T-helper 2 cell (primary cell): ENCODE measurements at regions not wholly inside any gene's neighbourhood (a gene's known extent, or its start where the extent isn't known, plus 50 kb on each side); places are given as distances from the start of the nearest gene placed in this dataset.
A peak's percentile ranks its signal among the peaks of the same experiment; 100 is the strongest.
"Not testable (repeated sequence)": the region's sequence is repeated elsewhere in the genome, so short reads cannot be mapped to it uniquely, and the experiment has no call there.

Experiments used
- DNase-seq, 5 experiments: peaks; one replicate each; pipeline versions ENCODE4 v3.0.0 to v3.0.0-alpha.2; 2012 to 2022

DNA sequence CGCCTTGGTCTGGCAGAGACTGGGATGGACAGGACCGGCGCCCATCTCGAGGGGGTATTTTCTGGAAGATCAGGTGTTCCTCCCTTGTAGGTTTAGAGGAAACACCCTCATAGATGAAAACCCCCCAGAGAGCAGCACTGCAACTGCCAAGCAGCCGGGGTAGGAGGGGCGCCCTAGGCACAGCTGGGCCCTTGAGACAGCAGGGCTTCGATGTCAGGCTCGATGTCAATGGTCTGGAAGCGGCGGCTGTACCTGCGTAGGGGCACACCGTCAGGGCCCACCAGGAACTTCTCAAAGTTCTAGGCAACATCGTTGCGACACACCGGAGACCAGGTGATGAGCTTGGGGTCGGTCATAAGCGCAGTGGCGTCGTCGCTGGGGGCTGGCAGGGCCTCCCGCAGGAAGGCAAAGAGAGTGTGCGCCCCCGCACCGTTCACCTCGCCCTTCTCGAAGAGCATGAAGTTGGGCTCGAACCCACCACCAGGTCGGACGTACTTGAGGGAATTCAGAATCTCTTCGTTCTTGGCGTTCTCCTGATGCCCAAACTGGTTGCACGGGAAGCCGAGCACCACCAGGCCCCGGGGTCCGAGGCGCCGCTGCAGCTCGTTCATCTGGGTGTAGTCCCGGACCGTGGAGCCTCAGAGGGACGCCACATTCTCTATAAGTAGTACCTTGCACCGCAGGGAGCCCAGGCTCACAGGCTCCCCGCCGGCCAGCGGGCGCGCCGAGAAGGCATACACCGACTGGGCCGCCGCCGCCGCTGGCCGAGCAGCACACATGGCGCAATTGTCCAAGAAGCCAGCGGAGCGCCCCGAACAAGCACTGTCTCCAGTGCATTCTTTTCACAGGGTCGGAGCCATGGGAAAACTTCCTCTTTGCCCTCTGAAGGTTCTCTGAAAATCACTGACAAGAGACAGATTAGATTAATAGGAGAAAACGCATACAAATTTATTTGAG lies 59.0 kb upstream of the ATXN3L start:
- DNase-seq, result peak in 1 of 5 experiments; percentile 8

DNA sequence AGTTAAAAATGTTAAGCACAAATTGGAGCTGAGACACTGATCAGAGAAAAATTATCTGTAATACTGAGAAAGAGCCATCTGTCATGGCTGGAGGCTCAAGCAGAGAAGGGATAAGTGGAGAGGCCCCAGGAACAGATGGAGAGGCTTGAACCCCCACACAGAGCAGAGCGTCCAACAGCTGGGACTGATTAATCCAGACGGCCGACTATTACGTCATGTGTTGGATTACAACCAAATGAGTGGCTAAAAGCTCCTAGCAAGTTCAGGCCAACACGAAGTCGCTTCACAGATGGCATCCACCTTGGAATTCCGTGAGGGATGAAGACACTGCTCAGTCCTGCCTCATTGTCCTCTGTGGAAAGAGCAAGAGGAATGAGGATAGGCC lies 57.7 kb upstream of the ATXN3L start:
- no peak for DNase-seq

DNA sequence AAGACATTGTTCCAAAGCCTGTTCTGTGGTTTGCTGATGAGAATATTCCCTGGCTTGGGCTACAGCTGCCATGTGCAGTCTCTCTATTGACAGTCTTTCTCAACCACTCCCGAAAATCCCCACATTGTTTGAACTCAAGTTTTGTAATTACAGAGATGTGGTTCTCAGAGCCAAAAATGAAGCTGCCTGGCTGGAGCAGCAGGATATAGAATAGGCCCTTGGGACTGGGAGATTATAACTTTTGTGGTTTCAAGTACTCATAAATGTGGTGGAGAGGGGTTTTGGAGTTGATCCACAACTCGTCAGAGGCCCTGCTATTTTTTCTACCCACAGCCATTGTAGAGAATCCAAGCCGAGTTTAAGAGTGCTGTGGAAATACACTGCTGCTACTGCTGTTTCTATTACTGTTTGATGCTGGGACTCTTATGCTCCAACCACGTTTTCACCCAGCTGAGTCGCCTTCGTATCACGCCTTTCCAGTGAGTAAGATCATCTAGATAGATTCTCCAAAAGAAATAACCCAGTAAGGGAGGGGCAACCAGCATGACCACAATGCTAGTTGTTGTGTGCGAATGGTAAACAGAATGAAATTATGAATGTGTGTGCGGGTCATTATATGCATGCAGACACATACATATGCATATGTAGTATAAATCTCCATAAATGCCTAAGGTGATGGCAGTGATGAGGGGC lies 57.1 kb upstream of the ATXN3L start:
- no peak for DNase-seq

DNA sequence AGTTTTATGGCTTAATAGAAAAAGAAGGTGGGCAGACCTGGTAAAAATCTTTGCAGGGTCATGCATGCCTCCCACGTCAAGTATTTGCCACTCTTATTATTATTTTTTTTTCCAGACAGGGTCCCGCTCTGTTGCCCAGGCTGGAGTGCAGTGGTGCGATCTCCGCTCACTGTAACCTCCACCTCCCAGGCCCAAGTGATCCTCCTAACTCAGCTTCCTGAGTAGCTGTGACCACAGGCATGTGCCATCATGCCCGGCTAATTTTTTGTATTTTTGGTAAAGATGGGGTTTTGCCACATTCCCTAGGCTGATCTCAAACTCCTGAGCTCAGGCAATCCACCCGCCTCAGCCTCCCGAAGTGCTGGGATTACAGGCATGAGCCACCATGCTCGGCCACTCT lies 55.7 kb upstream of the ATXN3L start:
- not testable (repeated sequence) for DNase-seq

DNA sequence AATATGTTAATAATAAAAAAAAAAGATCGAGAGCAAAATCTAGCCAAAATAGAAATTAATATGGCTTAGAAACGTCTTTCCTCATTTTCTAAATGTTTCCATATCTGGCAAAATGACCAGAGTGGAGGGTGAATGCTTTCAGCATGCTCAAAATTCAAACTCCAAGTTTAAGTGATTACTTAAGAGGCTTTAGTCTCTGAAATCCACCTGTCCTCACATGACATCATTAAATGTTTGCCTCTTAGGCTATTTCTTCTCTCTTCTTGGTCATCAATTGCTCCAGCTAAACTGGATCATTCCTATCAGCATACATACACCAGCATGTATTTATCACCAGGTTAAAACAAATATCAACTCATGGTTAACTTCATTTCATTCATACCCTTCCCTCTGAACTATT lies 54.5 kb upstream of the ATXN3L start:
- DNase-seq, result no peak

DNA sequence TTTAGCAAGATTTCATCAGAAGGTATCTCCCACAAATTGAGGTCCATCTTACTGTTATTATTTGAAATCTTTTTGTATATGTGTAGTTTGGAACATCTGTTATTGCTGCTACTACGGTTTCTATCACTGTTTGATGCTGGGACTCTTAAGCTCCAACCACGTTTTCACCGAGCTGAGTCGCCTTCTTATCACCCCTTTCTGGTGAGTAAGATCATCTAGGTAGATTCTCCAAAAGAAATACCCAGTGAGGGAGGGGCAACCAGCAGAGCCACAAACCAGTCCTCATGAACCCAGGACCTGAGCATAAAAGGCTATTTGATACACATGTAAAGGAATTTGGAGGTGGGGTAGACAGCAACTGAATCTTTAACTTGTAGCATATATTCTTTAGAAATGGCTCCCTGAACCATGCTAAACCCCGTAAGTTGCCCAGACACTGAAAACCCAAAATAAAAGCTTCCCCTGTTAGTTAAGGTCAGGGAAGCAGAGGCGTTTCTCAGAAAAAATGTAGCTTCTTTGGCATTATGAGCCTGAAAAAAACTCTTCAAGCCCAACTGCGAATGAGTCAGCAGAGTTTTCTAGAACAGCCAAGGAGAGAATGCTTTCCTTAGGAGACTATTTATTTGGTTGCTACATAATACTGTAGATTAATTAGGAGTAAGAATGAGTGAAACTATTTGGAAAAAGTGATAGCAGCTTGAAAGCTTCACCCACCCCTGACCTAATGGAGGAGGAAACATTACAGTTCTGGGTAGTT lies 53.8 kb upstream of the ATXN3L start:
- no peak for DNase-seq

DNA sequence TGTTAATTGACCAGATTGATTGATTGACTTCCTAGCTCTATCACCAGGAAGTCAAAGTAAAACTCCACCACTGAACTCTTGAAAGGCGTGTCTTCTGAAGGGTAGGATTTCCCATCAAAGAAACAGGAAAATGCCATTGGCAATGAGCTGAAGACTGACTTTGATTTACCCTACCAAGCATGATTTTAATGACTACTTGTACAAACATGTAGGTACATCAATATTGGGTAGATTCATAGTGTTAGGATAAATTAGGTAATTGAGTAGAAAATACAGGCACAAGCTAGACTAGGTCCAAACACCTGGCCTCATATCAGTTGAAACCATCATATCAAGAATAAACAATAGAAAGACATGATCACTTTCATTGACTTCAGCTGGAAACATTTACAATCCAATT lies 53.2 kb upstream of the ATXN3L start:
- DNase-seq, result no peak

DNA sequence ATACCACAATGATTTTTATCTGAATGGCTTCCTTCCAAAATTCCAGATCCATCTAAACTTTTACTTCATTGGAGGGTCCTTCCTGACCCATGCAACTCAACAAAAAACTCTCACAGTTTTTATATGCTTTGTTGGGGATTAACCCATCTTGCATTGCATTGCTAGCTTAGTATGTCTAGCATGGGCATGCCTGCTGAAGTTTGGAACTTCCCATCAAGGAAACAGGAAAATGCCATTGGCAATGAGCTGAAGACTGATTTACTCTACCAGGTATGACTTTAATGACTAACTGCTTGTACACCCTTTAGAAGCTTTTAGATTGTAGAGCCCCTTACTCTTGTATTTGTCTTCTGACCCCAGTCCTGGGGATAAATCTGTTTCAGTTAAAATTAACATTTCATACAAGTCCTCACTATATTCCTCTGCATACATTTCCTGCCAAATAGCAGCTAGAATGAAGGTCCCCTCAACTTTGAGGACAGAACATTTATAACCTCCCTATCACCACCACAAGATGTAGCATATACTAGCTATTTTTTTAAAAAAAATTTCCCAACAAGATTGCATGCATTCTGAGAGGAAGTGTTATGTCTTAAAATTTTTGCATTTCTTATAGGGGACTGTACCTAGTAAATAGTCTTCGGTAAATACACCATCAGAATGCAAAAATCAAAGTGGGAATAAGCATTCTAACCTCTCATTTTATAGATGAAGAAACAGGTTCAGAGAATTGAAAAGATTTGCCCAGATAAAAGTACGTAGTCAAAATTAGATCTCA lies 52.5 kb upstream of the ATXN3L start:
- no peak for DNase-seq

DNA sequence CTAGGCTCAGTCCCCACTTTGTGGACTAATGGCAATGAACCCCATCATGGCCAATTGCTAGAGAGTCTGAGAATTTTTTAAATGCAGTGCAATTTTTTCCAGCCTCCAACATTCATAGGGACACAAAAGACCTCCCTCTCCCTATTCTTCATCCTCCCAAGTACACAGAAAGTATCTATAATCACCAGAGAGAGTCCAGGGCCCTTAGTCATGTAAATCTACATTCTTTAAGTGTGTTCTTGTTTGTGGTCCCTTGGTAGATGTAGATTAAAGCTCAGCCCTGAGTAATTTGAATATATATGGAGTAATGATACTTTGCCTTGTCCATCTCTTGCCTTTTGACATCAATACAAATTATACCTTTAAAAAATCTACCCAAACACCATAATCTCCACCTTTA lies 51.3 kb upstream of the ATXN3L start:
- DNase-seq, result no peak

DNA sequence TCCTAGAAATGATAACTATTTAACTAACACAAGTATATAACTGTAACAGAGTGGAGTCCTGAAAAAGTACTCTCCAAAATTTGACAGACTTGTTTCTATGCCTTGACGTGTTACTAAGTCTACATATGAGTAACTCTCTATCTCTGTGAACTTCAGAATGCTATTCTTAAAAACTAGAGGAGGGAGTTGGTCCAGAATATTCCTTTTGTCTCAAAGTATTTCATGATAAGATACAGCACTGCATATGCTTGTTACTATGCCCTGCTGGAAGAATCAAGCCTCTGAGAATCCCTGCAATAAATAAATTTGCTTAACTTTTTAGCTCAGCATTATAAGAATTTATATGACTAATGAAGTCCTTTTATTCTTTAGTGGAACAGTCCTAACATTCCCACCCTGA lies 50.9 kb upstream of the ATXN3L start:
- no peak for DNase-seq
